SU-DHL-6 (cell line): ENCODE measurements at regions not wholly inside any gene's neighbourhood (a gene's known extent, or its start where the extent isn't known, plus 50 kb on each side); places are given as distances from the start of the nearest gene placed in this dataset.

ENCODE experiments used
- CTCF ChIP-seq: fragments of 200-600 bp; sonication (generic); IDR thresholded peaks from one replicate; pipeline ENCODE4 v1.5.1; 2017; ENCODE audit warnings: antibody characterized with exemption, mild to moderate bottlenecking, low read length, moderate library complexity; ENCODE audit not compliant: insufficient read depth, poor library complexity, severe bottlenecking
- EZH2phosphoT487 ChIP-seq: fragments of 200-600 bp; sonication (generic), shearing (Covaris generic); conservative IDR thresholded peaks from 2 replicates; pipeline ENCODE4 v1.6.1; 2018; ENCODE audit warnings: mild to moderate bottlenecking, antibody characterized with exemption, low read length, moderate library complexity, mixed read lengths

GRCh38 chr2:64352292-64352691 is 101.7 kb upstream of the LGALSL start:
- no peak for TF ChIP-seq EZH2phosphoT487
- no peak for TF ChIP-seq CTCF
